GM19023 (cell line): ENCODE measurements at regions not wholly inside any gene's neighbourhood (a gene's known extent, or its start where the extent isn't known, plus 50 kb on each side); places are given as distances from the start of the nearest gene placed in this dataset.

Experiments
- ATAC-seq: cut with Tn5 transposase; IDR thresholded peaks from one replicate; pipeline ENCODE4 v1.9.1; 2021; ENCODE audit warnings: mild to moderate bottlenecking, moderate library complexity; ENCODE audit not compliant: unreplicated experiment

DNA sequence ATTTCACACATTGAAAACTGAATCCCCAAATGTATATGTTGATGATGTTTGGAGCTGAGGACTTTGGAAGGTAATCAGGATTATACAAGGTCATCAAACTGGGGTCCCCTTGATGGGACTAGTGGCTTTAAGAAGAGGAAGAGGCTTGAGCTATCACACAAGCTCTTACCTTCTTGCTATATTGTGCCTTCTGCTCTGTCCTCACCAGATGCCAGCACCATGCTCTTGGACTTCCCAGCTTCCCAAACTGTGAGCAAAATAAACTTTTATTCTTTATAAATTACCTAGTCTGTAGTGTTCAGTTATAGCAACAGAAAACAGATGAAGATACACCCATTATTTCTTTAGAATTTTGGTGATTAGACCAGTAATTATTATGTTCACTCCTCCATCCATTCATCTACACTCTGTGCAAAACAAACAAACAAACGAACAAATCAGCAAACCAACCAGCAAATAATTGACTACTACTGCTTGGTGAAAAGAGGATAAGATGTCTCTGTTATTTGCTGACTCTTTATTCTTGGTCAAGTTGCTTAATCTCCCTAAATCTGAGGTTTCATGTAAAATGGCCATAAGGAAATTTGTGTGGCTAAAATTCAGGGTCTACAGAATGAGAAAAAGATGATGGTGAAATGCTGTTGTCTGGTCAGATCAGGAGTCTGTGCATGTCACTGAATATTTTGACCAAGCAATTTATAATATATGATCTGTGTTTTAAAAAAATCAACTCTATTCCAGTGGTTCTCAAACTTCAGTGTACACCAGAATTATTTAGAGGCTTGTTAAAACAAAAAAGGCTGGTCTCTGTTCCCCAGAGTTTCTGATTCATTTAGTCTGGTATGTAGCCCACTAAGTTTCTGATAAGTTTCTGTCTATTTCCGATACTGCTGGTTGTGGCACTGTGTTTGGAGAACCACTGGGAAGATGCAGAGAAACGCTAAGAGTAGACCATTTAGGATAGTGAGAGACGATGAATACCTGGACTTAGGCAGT is 854.1 kb downstream of the MAT2B start:
- peak; percentile 50 for ATAC-seq

DNA sequence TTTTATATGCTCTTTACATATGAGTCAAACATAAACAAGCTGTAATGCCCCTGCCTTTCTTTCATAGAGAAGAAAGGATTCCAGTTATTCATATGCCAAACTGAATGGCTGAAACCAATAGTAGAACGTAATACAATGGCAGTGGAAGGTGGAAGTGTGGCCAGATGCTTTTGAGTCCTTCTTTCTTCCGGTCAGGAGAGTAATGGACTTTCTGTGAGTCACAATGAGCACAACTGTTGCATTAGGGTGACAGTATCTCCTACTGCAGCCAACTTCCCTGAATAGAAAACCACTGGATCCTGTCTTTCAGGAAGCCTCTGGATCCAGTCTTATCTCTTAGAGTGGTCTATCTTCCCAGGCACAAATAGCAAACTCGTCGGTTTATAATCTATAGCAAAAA is 855.2 kb downstream of the MAT2B start:
- no peak for ATAC-seq

DNA sequence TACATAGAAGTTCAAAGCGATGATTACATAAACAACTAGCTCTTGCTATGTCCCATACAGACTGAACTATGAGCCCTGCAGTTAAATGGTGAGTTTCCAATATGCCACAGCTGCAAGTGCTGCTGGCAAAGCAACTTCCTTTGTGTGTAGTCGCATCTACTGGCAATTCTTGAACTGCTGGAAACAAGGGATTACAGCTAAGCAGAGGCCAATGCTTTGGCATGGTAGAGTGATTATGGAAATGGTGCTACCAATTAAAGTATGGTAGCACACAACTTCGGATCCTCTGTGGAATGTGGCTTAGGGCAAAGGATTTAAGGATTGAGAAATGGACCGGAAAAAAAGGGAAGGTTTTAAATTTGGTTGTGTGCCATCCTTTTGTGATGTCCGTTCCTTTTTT is 856.6 kb downstream of the MAT2B start:
- no peak for ATAC-seq

GRCh38 chr5:164362835-164363234 is 857.4 kb downstream of the MAT2B start:
- ATAC-seq, result no peak

GRCh38 chr5:164364237-164365208 is 859.1 kb downstream of the MAT2B start:
- ATAC-seq, result peak; percentile 35

- ATAC-seq, result no peak
Measured at GRCh38 chr5:164370841-164371240, 865.4 kb downstream of the MAT2B start.

DNA sequence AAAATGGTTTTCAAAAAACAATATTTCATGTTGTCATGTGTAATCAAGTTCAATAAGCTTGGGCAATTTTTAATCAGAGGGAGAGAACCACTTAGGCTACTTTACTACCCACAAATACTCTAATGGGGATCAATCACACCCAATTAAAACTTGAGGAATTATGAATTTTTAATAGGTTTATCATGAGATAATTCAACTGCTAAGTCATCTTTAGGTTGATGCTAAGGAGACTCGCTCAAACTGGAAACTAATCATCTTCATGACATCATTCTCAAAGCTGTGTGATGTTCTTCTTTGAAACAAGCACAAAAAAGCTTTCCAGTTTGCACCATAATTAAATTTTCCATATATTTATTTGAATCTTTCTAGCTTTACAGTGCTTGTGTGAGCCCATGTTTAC is 867.5 kb downstream of the MAT2B start:
- ATAC-seq, result no peak

DNA sequence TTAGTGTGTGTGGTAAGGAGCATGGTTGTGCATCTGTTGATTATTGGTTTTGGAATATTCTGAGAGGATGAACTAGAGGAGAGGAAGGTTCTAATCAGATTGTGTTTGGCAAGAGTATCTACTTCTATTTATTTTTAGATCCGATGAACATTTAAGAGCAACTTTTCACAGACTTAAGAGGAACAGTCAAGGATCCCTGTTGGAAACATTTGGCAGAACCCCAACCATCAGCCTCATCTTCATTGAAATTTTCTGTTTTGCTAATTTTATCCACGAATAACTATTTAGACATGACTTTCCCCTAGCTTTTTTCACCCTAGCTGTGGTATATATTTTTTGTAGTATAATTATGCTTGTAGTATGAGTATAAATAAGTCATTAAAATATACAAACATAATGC is 868.5 kb downstream of the MAT2B start:
- no peak for ATAC-seq

DNA sequence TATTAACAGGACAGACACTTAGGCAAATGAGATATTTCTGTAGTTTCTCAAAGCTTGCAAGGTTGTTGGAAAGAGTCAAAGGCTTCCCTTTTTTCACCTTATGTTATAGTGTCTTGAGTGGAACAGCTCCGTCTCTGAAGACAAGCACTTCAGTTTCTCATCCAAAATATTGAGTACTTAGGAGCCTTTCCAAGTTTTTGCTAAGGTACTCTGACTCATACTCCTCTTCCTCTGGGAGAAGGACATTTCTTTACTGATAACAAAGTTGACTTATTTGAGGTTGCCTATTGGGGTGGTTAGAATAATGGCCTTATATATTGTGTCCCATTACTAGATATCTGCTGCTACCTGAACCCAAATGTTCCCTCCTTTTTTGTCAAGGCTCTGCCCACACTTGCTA is 869.6 kb downstream of the MAT2B start:
- no peak for ATAC-seq

GRCh38 chr5:164376843-164377242 is 871.4 kb downstream of the MAT2B start:
- ATAC-seq, result no peak

- ATAC-seq, result no peak
Measured at GRCh38 chr5:164377746-164378145, 872.3 kb downstream of the MAT2B start.

- ATAC-seq, result no peak
Measured at GRCh38 chr5:164383662-164384061, 878.2 kb downstream of the MAT2B start.

DNA sequence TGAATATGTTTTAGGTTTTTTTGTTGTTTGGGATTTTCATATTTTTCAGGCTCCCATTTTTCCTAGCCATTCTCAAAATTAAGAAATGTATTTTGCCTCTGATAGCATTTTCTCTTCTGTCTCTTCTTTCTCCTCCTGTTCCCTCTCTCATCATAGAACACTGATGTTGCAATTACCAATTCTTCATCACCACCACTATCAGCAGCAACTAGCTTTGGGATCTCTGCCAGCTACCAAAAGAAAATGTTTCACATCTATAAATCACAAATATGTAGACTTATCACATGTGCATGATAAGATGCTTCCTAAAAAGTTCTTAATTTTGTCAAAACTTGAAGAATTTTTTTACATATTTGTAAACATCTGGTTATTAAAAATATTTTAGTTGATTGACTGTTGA is 887.1 kb downstream of the MAT2B start:
- no peak for ATAC-seq

- ATAC-seq, result no peak
Measured at GRCh38 chr5:164394686-164395194, 889.3 kb downstream of the MAT2B start.

DNA sequence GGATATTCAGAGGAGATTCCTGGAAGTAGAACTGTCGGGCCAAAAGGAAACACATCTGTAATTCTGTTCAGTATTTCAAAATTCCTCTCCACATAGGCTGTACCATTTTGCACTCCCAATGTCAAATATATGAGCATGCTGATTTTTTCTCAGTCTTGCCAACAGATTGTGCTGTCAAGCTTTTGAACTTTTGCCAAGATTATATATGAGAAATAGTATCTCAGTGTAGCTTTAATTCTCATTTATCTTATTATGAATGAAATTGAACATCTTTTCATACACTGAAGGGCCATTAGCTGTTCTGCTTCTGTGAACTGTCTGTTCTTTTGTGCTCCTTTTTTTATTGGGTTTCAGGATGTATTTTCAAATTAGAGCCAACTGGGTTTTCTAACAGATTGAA is 907.1 kb downstream of the MAT2B start:
- ATAC-seq, result no peak

DNA sequence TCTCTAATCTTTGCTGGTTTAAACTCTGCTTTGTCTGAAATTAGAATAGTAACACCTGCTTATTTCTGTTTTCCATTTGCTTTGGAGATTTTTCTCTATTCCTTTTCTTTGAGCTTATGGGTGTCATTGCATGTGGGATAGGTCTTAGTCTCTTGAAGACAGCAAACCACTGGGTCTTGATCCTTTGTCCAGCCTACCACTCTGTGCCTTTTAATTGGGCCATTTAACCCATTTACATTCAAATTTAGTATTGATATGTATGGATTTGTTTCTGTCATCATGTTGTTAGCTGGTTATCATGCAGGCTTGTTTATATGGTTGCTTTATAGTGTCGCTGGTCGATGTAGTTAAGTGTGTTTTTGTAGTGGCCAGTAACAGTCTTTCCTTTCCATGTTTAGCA is 914.7 kb downstream of the MAT2B start:
- no peak for ATAC-seq

DNA sequence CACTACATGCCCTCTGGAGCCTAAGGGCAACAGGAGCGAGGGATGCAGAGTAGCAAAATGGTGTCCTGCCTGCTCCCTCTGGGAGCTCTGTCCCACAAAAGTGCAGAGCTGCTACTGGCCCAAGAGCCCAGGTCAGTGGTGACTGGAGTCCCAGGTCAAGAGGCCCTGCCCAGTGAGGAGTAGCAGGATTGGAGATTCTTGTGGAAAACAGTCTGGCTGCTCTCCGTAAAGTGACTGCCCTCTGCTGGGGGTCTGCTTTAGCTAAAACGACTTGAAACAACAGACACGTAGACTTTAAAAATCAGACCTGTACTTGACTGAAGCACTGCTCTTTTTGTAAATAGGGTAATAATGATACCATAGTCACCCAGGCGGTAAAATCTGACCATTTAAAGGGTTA is 917.0 kb downstream of the MAT2B start:
- no peak for ATAC-seq

DNA sequence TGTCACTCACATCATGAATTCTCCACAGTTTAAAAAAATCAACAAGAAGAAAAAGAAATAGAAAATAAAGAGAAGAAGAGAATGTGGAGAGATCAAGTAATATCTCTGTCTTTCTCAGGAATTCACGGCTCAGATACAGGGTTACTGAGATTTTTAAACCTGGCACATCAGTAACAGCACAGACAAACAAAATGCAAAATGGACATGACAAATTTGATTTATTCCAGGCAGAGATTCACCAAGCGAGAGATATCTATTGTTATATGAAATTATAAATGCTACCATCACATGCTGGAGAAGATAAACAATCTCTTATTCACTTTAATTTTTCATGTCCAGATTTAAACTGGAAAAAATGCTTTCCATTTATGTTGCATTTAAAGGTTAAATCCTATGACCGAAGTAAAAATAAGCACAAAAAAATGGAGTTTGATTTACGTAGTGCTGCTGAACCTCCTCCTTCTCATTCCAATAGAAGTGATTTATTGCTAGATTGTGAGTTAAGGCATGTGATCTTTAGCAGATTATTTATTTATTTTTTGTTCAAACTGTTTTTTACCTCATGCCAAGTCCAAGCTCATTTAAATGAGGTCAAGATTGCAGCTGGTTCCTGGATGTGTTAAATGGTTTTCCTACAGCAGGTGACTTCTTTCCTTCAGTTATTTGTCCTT is 926.4 kb downstream of the MAT2B start:
- no peak for ATAC-seq

DNA sequence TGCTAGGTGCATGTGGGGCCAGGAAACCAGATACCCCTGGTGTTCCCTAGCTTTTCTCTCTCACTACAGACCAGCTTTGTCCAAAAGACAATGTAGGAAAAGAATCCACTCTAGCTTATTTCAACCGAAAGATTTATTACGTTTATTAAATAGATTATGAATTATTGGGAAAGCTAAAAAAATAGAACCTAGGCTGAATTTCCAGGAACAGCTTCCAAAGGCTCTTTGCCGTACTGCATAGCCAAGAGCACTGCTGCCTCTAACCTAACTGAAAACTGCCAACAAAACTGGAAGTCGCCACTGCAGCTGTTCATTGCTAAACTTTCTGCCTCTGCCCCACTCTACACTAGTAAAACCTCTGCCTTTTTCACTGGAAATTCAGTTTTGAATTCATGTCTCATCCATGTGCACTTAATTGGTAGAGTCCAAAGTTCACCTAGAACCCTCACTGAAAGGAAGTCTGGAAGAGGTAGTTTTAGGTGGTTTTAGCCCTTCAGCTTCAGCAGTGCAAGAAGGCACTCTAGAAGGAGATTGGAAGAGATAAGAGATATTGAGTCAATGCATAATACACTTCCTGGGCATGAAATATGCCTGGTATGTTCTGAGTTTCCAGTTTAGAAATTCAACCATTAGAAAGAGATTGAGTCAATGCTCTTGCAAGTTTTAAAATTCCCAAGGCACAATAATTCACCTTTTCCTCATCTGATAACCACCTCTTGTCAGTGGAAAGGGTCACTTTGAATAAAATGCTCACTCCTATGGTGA is 927.9 kb downstream of the MAT2B start:
- no peak for ATAC-seq

- ATAC-seq, result no peak
Measured at GRCh38 chr5:164435576-164435975, 930.2 kb downstream of the MAT2B start.
